ENCODE measurements at regions not wholly inside any gene's neighbourhood (a gene's known extent, or its start where the extent isn't known, plus 50 kb on each side); places are given as distances from the start of the nearest gene placed in this dataset.
"Not testable (repeated sequence)": the region's sequence is repeated elsewhere in the genome, so short reads cannot be mapped to it uniquely, and the experiment has no call there.

DNA sequence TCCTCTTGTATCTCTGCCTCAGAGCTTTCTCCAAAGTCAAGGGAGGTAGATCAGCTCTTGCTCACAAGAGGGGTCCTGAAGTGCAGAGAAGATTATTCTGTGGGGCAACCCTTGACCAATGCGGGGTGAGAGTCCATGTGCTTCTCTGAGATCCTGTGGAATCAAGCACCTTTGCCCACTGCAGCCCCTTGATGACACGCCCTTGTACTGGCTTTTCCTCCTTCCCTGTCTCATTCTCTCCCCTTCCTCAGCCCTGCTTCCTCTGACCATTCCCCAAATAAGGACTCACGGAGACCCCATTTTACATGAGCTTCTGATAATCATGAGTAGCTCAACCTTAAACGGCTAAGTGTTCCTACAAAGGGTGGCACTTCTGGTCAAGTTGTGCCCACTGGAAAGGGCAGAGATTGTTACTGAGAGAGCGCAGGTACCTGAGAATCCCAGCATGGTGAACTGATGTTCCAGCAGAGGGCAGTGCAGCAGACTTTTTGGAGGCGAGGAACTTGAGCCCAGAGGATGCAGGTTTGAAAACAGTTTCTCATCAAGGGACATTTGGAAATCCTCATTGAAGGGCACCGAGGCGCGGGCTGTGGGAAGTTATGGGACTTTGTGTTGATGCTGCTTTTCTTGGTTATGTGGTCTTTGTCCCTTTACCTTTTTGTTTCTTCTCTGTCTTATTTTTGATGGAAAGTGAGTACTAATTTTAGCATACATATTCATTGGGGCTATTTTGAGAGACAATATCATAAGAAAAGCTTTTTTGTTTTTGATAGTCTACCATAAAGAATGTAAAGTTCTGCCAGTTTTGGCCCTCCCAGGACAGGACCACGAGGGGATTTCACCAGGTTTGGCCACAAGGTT is 201.3 kb downstream of the RBM46 start:
- intact Hi-C loops (cut with micrococcal nuclease) = loop anchor here (1.0 to 2.0 kb wide), 4 partner anchors 372 to 805 kb away; no protein-coding TSS in a partner anchor

DNA sequence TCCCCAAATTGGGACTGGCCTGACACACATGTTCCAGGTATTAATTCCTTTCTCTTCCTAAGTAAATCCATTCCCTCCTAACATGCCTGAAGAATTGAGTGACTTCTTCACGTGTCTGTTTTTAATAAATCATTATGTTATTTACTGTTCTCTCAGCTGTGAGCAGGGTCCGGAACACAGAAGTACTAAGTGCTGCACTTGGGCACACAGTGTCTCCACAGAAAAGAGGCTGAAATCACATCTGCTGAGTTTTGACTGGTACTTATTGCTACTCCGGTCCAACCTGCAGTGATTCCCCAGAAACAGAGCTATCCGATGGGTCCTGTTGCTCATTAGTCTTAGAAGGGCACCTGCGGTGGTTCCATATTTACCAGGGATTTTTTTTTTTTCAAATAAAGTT is 202.6 kb downstream of the RBM46 start:
- intact Hi-C loops (cut with micrococcal nuclease) = loop anchor here (2.0 kb wide), 1 partner anchor 431 kb away; no protein-coding TSS in a partner anchor

DNA sequence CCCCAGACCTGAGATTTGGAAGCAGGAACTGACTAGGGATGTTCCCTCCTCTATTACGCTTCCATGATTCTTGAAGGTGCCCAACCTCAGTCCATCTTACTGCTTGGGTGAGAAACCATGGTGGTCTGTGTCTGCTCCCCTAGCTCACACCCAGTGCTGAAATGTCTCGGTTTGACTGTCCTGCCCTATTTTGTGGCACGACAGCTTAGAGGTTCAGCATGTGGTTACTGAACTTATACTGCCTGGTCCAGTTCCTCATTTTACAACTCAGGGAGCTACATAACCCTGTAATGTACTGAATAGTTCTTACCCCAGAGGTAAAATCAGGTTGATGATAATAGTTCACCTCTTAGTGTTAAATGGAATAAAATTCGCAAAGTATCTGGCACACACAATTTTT is 203.1 kb downstream of the RBM46 start:
- intact Hi-C loops (cut with micrococcal nuclease) = no loop called here

DNA sequence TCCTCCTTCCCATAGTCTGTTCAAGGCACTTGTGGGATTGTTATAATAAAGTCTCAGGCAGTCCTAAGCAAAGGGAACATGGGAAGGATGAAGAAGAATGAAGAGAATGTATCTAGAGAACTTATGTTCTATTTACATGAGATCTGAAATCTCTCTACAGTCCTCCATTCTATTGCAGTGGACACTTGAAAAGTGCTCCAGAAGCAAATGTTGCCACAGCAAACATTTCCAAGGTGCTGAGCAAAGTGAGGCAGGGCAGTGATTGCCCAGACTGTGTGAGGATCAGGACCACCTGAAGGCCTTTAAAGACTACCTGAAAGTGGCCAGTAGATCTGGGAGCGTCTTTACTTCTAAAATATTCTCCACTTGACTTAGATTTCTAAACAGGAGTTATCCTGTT is 203.5 kb downstream of the RBM46 start:
- intact Hi-C loops (cut with micrococcal nuclease) = no loop called here

DNA sequence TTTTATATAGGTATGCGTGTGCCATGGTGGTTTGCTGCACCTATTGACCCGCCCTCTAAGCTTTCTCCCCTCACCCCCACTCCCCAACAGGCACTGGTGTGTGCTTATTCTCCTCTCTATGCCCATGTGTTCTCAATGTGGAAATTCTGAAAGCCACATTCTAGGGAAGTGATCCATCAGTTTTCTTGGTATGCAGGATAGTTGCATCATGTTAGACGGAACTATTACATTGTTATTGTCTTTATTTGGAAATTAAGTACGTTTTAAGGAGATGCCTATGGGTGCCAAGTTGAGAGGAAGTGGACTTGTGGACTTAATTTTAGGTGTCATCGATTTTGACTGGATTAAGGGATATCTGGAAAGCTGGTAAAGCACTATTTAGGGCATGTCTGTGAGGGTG is 204.6 kb downstream of the RBM46 start:
- intact Hi-C loops (cut with micrococcal nuclease) = no loop called here

DNA sequence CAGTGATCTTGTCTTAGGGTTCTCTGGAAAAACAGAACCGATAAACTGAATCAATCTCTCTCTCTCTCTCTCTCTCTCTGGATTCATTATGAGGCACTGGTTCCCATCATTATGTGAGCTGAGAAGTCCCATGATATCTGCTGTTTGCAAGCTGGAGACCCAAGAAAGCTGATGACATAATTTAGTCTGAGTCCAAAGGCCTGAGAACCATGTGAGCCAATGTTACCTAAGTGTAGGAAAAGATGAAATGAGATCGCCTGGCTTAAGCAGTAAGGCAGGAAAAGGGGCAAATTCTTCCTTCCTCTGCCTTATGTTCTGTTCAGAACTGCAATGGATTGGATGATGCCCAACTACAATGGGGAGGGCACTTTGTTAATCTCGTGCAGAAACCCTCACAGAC is 207.4 kb downstream of the RBM46 start:
- intact Hi-C loops (cut with micrococcal nuclease) = no loop called here

DNA sequence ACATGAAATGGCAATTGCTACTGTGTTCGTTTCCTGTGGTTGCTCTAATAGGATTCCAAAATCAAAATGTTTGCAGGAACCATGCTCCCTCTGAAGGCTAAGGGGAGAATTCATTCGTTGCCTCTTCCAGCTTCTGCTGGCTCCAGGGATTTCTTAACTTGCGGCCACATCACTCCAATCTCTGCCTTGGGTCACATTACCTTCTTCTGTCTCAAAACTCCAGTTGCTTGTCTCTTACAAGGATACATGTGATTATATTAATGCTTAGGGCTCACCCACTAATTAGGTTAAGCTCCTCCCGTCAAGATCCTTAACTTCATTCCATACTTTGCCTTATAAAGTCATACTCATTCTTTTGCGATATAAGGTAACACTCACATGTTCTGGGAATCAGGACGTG is 208.4 kb downstream of the RBM46 start:
- intact Hi-C loops (cut with micrococcal nuclease) = no loop called here

DNA sequence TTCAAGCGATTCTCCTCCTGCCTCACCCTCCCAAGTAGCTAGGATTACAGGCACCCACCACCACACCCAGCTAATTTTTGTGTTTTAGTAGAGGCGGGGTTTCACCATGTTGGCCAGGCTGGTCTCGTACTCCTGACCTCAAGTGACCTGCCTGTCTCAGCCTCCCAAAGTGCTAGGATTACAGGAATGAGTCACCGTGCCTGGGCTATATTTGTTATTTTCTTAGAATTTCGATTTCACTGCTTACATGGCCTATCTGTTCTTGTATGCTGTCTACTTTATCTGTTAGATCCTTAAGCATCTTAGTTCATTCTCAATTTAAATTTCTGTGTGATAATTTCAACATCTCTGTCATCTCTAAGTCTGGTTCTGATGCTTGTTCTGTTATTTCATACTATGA is 210.6 kb upstream of the NPY2R start:
- intact Hi-C loops (cut with micrococcal nuclease) = not testable (repeated sequence)

DNA sequence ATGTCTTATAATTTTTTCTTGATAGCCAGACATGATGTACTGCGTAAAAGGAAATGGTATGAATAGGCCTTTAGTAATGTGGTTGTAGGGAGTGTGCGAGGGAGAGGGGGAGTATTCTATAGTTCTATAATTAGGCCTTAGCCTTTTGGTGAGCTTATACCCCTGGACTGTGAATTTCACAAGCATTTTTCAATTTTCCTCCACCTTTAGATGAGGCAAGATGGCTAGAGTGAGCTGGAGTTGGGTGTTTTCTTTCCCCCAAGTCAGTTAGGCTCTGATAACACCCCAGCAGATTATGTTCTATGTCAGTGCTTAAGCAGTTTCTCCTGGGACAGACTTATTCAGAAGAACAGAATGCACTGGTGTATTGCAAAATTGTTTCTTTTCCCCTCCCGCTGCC is 210.2 kb upstream of the NPY2R start:
- intact Hi-C loops (cut with micrococcal nuclease) = no loop called here

DNA sequence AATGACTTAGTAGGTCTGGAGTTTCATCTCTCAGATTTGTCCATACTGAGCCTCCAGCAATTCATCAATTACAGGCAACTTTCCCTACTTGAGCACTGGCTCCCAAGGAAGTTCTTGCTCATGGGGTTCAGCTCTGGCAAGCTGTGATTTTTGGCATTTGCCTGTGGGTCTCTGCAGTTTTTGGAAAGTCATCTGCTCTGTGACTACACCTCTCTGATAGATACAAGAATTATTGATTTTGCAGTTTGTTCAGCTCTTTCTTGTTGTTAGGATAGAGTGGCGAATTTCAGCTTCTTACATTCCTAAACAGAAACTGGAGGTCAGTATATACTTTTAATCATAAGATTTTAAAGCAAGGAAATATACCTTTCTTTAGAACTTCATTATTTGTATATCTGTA is 209.7 kb upstream of the NPY2R start:
- intact Hi-C loops (cut with micrococcal nuclease) = no loop called here

DNA sequence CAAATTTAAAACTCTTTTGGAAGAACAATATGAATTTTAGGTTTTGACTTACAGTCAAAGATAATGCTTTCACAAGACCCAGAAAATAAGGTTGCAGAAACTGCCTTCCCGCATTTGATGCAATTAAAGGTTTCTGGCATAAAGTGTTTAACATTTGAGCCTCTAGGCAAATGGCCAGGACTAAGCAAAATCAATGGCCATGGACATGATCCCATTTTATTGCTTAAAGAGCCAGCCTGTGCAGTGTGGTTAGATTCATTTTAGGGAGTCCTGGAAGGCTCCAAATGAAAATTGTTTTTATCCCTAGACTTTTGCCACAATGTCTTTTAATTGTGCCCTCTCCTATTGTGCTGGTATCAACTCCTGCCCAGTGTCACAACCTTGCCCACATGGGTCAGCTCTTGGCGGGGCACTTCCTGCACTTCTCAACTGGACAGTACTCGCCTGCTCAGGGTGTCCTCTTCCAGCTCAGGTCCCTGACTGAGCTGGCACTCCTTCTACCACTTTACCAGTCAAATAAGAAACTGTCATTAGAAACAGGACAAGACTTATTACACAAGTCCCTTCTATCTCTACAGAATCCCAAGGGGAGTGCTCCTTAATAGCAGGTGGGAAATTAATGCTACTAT is 208.4 kb upstream of the NPY2R start:
- intact Hi-C loops (cut with micrococcal nuclease) = no loop called here

DNA sequence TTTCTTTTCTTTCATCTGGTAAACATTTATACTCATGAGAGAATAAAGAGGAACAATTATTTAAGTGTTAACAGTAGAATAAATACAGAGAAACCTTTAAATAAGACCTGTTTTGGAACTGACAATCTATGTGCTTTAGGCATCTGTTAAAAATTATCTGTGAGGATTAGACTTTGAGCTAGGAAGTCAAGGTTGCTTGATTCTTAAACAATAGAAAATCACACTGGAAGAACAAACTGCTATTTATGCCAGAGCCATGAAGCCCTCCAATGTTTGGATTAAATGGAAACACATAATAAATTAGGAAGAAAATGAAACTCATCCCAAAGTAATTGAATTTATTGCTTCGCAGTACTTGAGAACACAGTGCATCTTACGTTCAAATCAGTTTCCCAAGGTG is 207.2 kb upstream of the NPY2R start:
- intact Hi-C loops (cut with micrococcal nuclease) = no loop called here

DNA sequence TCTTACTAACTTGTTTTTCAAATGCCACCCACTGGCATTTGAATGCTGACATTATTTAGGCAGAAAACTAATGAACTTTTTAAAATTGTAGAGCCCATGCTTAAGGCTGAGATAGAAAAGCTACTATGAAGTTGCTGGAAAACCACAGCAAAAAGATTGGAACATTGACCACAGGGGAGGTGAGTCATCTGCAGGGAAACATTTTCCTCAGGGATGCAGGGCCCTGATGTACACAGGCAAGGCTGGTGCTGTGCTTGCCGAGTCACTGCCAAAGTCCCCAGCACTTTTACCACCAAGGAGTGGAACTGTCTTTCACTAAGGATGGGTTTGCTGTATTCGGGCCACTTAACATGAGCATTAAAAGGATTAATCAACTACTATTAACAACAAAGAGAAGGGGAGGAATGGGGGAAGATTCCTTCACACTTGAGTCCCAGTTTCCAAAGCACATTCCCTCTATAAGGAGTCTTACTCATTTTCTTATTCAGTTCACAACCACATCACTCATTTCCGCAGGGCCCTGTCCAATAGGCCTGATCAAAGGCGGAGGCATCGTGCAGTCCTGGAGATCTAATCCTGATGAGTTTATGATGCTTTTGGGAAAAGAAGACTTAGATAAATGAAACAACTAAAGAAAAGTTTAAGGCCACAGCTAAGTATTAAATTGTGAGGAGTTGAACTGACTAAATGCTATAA is 202.9 kb upstream of the NPY2R start:
- intact Hi-C loops (cut with micrococcal nuclease) = no loop called here

DNA sequence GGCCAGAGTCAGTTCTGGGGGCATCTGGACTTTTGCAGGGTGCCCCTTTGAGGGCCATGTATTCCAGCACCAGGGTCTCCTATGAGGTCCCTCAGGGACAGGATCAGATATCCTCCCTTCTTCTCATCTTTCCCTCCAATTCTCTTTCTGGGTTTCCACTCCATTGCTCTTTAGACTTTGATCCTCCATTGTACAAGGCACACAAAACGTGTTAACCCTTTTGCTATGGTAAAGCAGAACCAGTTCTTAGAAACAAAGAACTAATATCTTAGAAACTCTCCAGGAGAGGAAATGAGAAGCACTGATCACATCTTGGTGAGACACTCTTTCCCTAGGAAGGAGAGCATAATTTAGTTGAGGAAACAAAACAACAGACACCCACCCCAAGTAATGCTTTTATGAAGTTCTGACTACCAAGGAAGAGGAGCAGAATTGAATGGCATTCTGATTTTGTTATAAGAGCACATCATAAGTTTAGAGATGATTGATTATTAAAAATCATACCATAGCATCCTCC is 200.7 kb upstream of the NPY2R start:
- intact Hi-C loops (cut with micrococcal nuclease) = no loop called here

DNA sequence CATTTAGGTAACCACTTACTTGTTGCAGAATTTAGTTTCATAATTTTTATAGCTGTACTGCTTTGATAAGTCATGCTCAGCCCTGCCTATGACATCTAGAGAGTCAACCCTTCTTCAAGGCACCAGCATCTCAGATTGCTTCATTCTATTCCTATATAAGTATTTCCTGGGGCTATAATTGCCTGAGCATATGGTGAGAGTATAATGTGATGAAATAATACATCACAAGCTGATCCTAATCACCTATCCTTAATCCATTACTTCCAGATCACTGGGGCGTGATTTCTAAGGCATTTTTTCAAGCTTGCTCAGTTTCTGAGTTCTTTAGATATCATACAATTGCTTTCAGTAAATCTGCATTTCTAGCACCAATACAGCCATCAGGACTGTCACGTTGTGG is 200.0 kb upstream of the NPY2R start:
- intact Hi-C loops (cut with micrococcal nuclease) = no loop called here

DNA sequence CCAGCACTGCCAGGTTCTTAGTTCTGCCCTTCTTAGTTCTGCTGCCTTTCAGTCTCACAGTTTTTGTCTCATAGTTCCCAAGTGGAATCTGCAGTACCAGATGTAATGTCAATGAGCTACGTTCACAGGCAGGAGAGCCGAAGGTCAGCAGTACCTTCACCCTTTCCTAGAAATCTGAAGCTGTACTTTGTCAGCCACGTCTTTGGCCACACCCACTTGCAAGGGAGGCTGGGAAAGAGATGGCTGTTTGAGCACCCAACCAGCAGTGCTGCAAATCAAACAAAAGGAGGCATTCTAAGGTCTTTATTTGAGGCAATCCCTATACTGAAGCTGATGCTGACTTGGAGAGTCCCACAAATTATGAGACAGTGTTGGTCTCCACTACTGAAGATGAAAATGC is 199.1 kb upstream of the NPY2R start:
- intact Hi-C loops (cut with micrococcal nuclease) = no loop called here

DNA sequence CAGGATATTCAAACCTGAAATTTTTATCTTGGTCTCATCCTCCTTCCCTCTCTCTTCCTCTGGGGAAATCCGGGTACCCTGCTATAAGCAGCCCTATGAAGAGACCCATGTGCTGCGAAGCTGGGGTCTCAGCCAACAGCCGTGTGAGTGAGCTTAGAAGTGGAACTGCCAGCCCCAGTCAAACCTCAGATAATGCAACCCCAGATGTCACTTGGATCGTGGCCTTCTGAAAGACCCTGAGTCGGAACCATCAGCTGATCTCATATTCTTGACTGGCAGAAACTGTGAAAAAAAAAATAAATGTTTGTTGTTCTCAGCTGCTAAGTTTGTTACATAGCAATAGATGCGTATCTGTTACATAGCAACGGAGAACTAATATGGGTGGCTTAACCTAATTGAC is 198.1 kb upstream of the NPY2R start:
- intact Hi-C loops (cut with micrococcal nuclease) = no loop called here

DNA sequence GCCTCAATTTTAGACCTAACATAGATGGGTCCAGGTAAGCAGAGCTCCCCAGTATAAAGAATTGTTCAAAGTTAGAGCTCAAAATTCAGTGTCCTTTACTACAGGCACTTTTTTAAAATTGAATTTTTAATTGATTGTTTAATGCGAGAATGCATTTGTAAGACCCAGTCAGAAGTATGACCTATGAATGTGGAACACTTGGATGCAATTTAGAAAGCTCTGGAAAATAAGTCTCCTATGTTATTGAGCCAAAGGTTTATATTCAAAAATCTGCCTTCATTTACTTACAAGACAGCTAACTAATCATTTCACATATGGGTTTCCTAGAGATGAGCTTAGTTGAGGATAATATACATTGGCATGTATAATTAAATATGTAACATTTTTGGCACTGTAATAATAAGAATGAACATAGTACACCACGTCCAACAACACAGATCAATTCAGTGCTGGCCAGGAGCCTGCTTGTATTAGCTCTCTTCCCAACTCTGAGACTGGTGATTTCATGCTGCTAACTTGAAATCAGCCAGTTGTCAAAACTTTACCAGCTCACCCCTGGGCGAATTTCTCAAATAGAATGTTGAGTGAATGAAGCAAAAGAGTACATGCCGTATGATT is 197.2 kb upstream of the NPY2R start:
- intact Hi-C loops (cut with micrococcal nuclease) = no loop called here

DNA sequence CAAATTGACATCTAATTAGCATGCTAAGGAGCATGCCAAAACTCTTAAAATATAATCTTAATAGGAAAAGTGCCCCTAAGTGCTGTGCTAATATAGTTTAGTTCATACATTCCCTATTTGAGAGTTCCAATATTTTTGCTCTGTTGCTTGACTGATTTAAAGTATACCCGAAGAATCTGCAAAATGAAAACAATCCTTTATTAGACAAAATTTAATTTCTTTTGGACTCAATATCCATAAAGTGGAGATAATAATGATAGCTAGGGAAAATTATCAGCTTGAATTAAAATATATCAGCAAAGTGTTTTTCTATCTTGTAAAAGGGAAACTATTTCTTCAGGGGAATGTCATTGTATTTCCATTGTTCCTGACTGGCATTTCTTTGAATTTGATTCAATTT is 196.0 kb upstream of the NPY2R start:
- intact Hi-C loops (cut with micrococcal nuclease) = no loop called here

DNA sequence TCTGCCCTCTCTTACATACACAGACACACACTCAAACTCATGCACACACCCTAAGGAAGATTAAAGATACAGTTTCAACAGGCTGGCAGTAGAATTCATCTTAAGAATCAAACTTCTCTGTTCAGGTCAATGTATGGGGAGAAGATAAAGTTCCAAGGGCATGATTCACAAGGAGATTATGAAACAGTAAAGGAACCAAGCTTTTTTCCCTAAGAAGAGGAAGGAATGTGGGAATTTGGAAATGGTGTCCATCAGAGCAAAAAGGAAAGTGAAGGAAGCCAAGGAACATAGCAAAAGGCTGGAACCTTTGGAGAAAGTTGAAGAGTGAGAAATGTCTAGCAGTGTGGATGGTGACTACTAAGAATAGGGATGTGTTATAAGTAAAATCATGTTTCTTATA is 191.0 kb upstream of the NPY2R start:
- intact Hi-C loops (cut with micrococcal nuclease) = no loop called here

DNA sequence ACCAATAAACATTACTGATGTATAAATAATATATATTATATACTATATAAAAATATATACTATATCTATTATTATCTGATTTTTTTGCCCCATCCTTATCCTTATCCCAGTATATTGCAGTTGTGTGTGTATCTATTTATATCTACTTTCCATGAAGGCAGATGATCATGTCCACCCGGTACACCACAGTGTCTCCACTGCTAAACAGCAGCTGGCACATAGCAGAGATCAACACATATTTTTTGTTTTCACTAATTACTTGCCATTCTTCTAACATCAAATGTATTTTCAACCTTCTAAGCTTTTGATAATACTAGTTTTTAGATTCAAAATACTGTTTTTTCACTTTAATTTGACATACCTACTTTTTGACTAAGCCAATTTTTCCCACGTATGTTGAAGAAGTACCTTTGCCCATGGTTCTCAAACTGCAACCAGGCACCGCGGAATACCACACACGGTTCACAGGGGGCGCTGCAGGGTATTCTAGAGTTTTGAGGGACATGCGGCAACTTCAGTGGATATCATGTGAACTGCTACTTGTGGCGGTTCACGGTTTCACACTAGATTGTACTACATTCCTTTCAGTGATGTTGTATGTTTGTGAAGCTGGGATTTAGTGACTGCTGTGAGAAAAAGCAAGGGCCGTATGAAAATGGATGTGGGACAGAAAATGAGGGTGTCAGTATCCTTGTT is 182.5 kb upstream of the NPY2R start:
- intact Hi-C loops (cut with micrococcal nuclease) = no loop called here
